ENCODE measurements at regions not wholly inside any gene's neighbourhood (a gene's known extent, or its start where the extent isn't known, plus 50 kb on each side); places are given as distances from the start of the nearest gene placed in this dataset.
"Not testable (repeated sequence)": the region's sequence is repeated elsewhere in the genome, so short reads cannot be mapped to it uniquely, and the experiment has no call there.

DNA sequence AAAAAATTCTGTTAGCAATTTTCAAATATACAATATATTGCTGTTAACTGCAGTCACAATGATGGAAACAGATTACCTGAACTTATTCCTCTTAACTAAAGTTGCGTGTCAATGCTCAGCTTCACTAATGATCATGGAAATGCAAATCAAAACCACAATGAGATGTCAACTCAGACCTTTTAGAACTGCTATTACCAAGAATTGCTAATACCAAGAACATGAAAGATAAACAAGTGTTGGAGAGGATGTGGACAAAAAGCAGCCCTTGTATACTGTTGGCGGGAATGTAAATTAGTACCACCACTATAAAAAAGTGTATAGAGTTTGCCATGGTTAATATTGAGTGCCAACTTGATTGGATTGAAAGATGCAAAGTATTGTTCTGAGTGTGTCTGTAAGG, 1409.7 kb upstream of the CDH18 start:
- TF ChIP-seq, protein P1, sequence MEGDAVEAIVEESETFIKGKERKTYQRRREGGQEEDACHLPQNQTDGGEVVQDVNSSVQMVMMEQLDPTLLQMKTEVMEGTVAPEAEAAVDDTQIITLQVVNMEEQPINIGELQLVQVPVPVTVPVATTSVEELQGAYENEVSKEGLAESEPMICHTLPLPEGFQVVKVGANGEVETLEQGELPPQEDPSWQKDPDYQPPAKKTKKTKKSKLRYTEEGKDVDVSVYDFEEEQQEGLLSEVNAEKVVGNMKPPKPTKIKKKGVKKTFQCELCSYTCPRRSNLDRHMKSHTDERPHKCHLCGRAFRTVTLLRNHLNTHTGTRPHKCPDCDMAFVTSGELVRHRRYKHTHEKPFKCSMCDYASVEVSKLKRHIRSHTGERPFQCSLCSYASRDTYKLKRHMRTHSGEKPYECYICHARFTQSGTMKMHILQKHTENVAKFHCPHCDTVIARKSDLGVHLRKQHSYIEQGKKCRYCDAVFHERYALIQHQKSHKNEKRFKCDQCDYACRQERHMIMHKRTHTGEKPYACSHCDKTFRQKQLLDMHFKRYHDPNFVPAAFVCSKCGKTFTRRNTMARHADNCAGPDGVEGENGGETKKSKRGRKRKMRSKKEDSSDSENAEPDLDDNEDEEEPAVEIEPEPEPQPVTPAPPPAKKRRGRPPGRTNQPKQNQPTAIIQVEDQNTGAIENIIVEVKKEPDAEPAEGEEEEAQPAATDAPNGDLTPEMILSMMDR (IDR thresholded peaks at IDR 0.05; ENCODE audit: insufficient read depth, low read length): no peak
- no peak for DNase-seq (ENCODE audit: low read depth)
- no peak overlapping the region for H3K4me3 ChIP-seq (ENCODE audit: low read depth, low read length)

DNA sequence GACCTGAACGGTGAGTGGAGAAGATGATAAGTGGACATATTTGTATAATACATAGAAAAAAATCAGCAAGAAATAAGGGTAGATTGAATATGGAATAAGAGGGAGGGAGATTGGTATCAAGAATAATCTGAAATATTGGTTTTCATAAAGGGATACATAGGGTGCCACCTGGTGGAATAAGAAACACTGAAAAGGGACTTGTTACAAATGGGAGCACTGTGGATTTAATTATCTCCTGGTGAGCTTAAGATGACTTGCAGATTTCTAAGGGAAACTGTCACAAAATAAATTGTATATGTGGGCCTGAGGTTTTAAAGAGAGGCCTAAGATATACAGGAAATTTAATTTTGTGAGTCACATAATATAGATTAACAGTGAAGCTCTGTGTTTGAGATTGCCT, 1403.5 kb upstream of the CDH18 start:
- TF ChIP-seq, protein P1 (IDR thresholded peaks at IDR 0.05; ENCODE audit: insufficient read depth, low read length): no peak
- DNase-seq (ENCODE audit: low read depth): peak; percentile 9
- H3K4me3 ChIP-seq (ENCODE audit: low read depth, low read length): no peak overlapping the region

DNA sequence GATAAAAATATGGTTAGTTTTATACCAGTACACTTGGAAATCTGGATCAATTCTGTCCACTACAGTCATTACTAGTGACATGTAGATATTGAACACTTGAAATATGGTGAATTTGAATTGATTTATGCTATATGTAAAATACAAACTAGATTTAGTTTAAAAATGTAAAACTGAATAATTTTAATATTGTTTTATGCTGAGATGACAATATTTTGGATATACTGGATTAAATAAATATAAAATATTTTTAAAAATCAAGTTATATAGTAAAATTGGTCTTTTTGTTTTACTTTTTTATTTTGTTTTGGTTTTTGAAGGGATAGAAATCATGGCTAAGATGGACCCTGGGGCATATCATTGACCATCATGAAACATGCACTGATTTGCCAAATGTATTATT, 1372.8 kb upstream of the CDH18 start:
- not testable (repeated sequence) for DNase-seq (ENCODE audit: low read depth); H3K4me3 ChIP-seq (ENCODE audit: low read depth, low read length)

DNA sequence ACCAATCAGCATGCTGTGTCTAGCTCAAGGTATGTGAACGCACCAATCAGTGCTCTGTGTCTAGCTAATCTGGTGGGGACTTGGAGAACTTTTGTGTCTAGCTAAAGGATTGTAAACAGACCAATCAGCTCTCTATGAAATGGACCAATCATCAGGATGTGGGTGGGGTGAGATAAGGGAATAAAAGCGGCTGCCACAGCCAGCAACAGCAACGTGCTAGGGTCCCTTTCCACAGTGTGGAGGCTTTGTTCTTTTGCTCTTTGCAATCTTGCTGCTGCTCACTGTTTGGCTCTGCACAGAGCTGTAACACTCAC, 1353.9 kb upstream of the CDH18 start:
- DNase-seq (ENCODE audit: low read depth); H3K4me3 ChIP-seq (ENCODE audit: low read depth, low read length): not testable (repeated sequence)

DNA sequence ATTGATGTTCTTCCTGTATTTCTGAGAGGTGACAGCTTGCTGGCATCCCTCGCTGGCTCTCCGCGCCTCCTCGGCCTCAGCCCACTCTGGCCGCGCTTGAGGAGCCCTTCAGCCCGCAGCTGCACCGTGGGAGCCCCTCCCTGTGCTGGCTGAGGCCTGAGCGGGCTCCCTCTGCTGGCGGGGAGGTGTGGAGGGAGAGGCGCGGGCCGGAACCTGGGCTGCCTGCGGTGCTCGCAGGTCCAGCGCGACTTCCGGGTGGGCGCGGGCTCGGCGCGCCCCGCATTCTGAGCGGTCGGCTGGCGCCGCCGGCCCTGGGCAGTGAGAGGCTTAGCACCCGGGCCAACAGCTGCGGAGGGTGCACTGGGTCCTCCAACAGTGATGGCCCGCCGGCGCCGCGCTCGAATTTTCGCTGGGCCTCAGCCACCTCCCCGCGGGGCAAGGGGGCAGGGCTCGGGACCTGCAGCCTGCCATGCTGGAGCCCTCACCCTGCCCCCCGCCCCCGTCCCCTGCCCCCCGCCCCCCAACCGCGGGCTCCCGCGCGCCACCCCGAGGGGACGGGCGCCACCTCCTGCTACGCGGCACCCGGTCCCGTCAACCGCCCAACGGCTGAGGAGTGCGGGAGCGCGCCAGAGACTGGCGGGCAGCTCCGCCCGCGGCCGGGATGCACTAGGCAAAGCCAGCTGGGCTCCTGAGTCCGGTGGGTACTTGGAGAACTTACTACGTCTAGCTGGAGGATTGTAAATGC, 1353.4 kb upstream of the CDH18 start:
- DNase-seq (ENCODE audit: low read depth): not testable (repeated sequence)
- peak overlapping the region; percentile 22 for H3K4me3 ChIP-seq (ENCODE audit: low read depth, low read length)

DNA sequence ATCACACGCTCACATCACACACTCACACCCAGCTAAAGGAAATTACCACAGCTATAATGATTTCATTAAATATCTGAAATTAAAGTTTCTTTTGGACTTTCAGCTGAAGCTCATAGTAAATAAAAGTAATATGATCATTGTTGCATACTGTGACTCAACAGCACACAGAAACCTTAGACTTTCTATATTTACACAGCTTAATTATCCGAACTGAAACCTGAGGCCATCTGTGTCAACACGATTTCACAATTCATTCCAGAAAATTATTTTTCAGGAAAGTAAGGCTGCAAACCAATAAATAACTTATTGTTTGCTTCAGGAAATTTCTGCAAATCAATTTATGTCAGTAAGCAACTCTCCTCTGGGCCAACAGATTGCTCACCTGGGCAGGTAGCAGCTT, 1352.2 kb upstream of the CDH18 start:
- not testable (repeated sequence) for DNase-seq (ENCODE audit: low read depth); H3K4me3 ChIP-seq (ENCODE audit: low read depth, low read length)

DNA sequence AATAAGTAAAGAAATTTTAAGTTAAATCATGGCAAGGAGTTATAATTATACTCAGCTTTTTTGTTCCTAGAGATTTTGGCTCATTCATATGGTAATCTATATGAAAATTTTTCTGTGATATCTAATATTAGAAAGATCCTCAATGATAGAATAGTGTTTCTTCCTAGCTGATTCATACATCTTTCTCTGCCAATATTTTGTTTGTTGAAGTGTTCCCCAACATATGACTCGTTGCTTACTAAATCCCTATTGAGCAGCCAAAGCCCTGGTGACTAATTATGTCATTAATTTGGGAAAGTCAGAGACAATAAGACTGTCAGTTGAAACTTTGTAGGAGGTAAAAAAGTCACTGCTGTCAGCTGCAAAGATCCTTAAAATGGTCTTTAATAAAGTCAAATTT, 1348.5 kb upstream of the CDH18 start:
- not testable (repeated sequence) for DNase-seq (ENCODE audit: low read depth); H3K4me3 ChIP-seq (ENCODE audit: low read depth, low read length)

DNA sequence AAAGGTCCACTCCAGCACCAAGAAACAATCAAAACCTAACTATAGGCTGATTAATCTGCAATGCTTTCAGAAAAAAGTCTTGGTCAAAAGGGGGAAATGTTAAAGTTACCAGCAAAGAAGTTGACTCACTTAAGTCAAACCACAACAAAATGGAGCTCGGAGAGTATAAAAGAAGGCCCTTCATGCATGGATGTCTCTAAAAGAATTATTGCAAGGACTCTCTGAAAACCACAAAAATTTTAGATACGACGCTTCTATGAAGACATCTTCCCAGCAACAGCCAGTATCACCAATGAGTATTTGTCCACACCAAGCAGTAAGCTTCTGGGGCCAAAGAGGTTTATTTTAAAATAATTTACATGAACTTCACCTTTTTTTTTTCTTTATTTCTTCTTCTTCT, 1327.4 kb upstream of the CDH18 start:
- DNase-seq (ENCODE audit: low read depth); H3K4me3 ChIP-seq (ENCODE audit: low read depth, low read length): not testable (repeated sequence)

DNA sequence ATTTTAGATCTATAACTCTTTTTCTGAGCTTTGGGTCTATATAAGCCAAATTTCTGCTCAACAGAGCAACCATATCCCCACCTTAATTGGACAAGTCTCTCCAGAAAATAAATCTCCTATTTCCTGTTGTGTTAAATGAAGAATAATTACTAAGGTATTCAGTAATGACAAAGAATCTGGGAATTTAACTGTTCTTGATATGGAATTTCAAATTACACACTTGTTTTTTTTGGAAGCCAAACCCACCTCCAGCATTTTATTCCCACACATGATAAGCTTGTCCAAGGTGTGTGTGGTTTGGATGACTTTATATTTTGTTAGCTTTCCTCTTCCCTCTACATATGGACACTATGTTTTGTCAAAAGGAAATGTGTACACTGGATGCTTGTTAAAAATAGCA, 1313.2 kb upstream of the CDH18 start:
- H3K4me3 ChIP-seq (ENCODE audit: low read depth, low read length); DNase-seq (ENCODE audit: low read depth): not testable (repeated sequence)

DNA sequence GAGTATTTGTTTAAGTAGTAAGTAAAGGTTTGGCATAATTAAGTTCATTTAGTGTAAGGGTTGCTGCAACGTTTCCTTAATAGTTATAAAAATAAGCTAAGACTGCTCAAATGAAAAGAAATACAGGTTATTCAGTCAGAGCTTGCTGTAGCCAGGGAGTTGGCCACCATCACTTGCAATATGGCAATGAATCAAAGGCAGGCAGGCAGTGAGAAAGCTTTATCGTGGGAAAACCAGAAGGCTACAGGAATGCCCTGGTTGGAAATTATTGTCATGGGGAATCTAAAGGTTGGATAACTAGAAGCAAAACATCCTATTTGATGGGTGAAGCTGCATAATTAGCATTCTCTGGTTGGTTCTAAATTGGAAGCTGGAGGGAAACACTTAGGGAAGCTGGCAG, 1286.4 kb upstream of the CDH18 start:
- not testable (repeated sequence) for DNase-seq (ENCODE audit: low read depth)

DNA sequence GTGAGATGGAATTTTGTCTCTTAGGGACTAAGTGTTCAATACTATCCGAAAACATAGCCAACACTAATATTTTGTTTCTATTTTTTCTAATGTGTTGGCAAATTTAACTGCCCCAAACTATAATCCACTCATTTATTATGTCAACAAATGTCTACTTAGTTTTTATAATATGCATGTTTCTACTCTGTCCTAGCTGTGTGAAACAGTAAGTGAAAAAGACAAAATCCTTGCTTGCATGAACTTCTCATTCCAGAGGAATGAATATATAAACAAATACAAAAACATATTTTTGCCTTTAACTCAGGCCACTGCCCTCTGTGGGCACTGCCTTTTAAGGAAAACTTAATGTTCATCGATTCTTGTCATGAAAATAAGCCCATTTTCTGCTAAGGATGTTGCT, 1275.4 kb upstream of the CDH18 start:
- no peak for DNase-seq (ENCODE audit: low read depth)
- no peak overlapping the region for H3K4me3 ChIP-seq (ENCODE audit: low read depth, low read length)
- TF ChIP-seq, protein P1 (IDR thresholded peaks at IDR 0.05; ENCODE audit: insufficient read depth, low read length): no peak

More for the DNA sequence above, 1286.4 kb upstream of the CDH18 start:
- H3K4me3 ChIP-seq (ENCODE audit: low read depth, low read length): not testable (repeated sequence)
